ENCODE measurements at regions not wholly inside any gene's neighbourhood (a gene's known extent, or its start where the extent isn't known, plus 50 kb on each side); places are given as distances from the start of the nearest gene placed in this dataset.

GRCh38 chr10:105967256-105967655, 1197.2 kb downstream of the SORCS1 start:
- Histone ChIP-seq H3K4me3 (ENCODE audit: low read depth, low read length, poor library complexity, severe bottlenecking) (no peak overlapping the region), H2AFZ (ENCODE audit: low read length) (no peak overlapping the region), H4K20me1 (ENCODE audit: insufficient read depth, low read length) (no peaks in the 10 kb centered on the region), H3K9me2 (ENCODE audit: insufficient read depth, low read length) (no peaks in the 10 kb centered on the region), H3K36me3 (ENCODE audit: insufficient read depth, low read length) (no peaks in the 10 kb centered on the region), H3K4me2 (ENCODE audit: low read length) (no peak overlapping the region), H3K4me1 (ENCODE audit: insufficient read depth, low read length, poor library complexity, severe bottlenecking) (no peaks in the 10 kb centered on the region), H3K79me2 (ENCODE audit: insufficient read depth, low read depth, low read length) (no peaks in the 10 kb centered on the region), H3K9me3 (ENCODE audit: low read length) (no peaks in the 10 kb centered on the region), H3K27ac (ENCODE audit: low read depth, low read length, poor library complexity, severe bottlenecking) (no peak overlapping the region)
- ChIA-PET CTCF (ENCODE audit: unreplicated experiment) (no interaction called here), POLR2A (no interaction called here)
- no TSS peak for BruUV-seq (replicated peaks)
- intact Hi-C loops (cut with micrococcal nuclease; ENCODE audit: unreplicated experiment), result no loop called here
- DNase-seq (ENCODE audit: low spot score), result no peak
- TF ChIP-seq EZH2phosphoT487 (IDR thresholded peaks at IDR 0.05; ENCODE audit: borderline replicate concordance, low read depth, low read length) (no peak), CTCF (conservative IDR thresholded peaks at IDR 0.05; ENCODE audit: low read length) (no peak)

- no peaks in the 10 kb centered on the region for H3K9me2 ChIP-seq (ENCODE audit: insufficient read depth, low read length)
- TF ChIP-seq CTCF (conservative IDR thresholded peaks at IDR 0.05; ENCODE audit: low read length), result no peak
- TF ChIP-seq EZH2phosphoT487 (IDR thresholded peaks at IDR 0.05; ENCODE audit: borderline replicate concordance, low read depth, low read length), result no peak
- ChIA-PET CTCF (ENCODE audit: unreplicated experiment) (no interaction called here), POLR2A (no interaction called here)
- no peaks in the 10 kb centered on the region for H3K79me2 ChIP-seq (ENCODE audit: insufficient read depth, low read depth, low read length)
- no peaks in the 10 kb centered on the region for H3K4me1 ChIP-seq (ENCODE audit: insufficient read depth, low read length, poor library complexity, severe bottlenecking)
- no peaks in the 10 kb centered on the region for H3K36me3 ChIP-seq (ENCODE audit: insufficient read depth, low read length)
- H4K20me1 ChIP-seq (ENCODE audit: insufficient read depth, low read length), result no peaks in the 10 kb centered on the region
- no peak for DNase-seq (ENCODE audit: low spot score)
- H2AFZ ChIP-seq (ENCODE audit: low read length), result no peak overlapping the region
- no peak overlapping the region for H3K4me2 ChIP-seq (ENCODE audit: low read length)
- H3K9me3 ChIP-seq (ENCODE audit: low read length), result no peaks in the 10 kb centered on the region
- intact Hi-C loops (cut with micrococcal nuclease; ENCODE audit: unreplicated experiment), result no loop called here
- no TSS peak for BruUV-seq (replicated peaks)
- H3K27ac ChIP-seq (ENCODE audit: low read depth, low read length, poor library complexity, severe bottlenecking), result no peak overlapping the region
- no peak overlapping the region for H3K4me3 ChIP-seq (ENCODE audit: low read depth, low read length, poor library complexity, severe bottlenecking)
Observed at GRCh38 chr10:105965141-105965540, 1199.4 kb downstream of the SORCS1 start.

GRCh38 chr10:105964009-105964408, 1200.5 kb downstream of the SORCS1 start:
- H3K36me3 ChIP-seq (ENCODE audit: insufficient read depth, low read length), result no peaks in the 10 kb centered on the region
- DNase-seq (ENCODE audit: low spot score), result no peak
- H4K20me1 ChIP-seq (ENCODE audit: insufficient read depth, low read length), result no peaks in the 10 kb centered on the region
- H2AFZ ChIP-seq (ENCODE audit: low read length), result no peak overlapping the region
- no peak overlapping the region for H3K4me2 ChIP-seq (ENCODE audit: low read length)
- intact Hi-C loops (cut with micrococcal nuclease; ENCODE audit: unreplicated experiment), result no loop called here
- CTCF ChIA-PET (ENCODE audit: unreplicated experiment), result no interaction called here
- TF ChIP-seq CTCF (conservative IDR thresholded peaks at IDR 0.05; ENCODE audit: low read length), result no peak
- TF ChIP-seq EZH2phosphoT487 (IDR thresholded peaks at IDR 0.05; ENCODE audit: borderline replicate concordance, low read depth, low read length), result no peak
- POLR2A ChIA-PET, result no interaction called here
- no peak overlapping the region for H3K4me3 ChIP-seq (ENCODE audit: low read depth, low read length, poor library complexity, severe bottlenecking)
- H3K27ac ChIP-seq (ENCODE audit: low read depth, low read length, poor library complexity, severe bottlenecking), result no peak overlapping the region
- no peaks in the 10 kb centered on the region for H3K4me1 ChIP-seq (ENCODE audit: insufficient read depth, low read length, poor library complexity, severe bottlenecking)
- H3K9me2 ChIP-seq (ENCODE audit: insufficient read depth, low read length), result no peaks in the 10 kb centered on the region
- no TSS peak for BruUV-seq (replicated peaks)
- no peaks in the 10 kb centered on the region for H3K9me3 ChIP-seq (ENCODE audit: low read length)
- no peaks in the 10 kb centered on the region for H3K79me2 ChIP-seq (ENCODE audit: insufficient read depth, low read depth, low read length)
